HG03565 (cell line): ENCODE measurements at regions not wholly inside any gene's neighbourhood (a gene's known extent, or its start where the extent isn't known, plus 50 kb on each side); places are given as distances from the start of the nearest gene placed in this dataset.
A peak's percentile ranks its signal among the peaks of the same experiment; 100 is the strongest.
"Not testable (repeated sequence)": the region's sequence is repeated elsewhere in the genome, so short reads cannot be mapped to it uniquely, and the experiment has no call there.

Experiments
- ATAC-seq: cut with Tn5 transposase; IDR thresholded peaks from one replicate; pipeline ENCODE4 v1.9.1; 2021; ENCODE audit warnings: mild to moderate bottlenecking, moderate library complexity; ENCODE audit not compliant: unreplicated experiment

DNA sequence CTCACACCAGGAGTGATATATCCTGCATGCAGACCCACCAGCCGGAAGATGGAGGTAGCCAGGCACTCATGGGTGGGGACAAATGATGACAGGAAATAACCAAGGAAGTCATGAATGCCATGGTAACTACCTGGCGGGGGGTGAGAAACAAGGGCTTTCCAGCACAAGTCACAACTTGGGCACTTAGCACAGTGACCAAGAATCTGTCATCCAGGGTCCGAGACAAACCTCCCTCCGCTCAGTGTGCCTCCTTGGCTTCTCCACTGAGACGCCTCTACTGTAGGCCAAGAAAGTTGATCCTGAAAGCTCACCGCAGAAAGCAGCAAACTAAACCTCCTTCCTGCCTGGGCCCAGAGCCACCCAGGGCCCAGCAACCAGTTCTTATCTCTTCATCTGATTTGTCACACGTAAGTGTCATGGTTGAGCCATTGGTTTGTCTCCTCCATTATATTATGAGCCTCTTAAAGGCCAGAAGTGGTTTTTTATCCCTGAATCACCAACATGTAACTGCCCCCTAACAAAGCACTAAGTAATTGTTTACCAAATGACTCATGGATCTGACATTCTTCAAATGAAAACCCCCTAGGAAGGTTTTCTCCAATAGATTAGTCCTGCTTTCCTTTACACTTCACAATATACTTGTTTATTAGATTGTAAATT lies 84.3 kb upstream of the TAB2 start:
- no peak for ATAC-seq

DNA sequence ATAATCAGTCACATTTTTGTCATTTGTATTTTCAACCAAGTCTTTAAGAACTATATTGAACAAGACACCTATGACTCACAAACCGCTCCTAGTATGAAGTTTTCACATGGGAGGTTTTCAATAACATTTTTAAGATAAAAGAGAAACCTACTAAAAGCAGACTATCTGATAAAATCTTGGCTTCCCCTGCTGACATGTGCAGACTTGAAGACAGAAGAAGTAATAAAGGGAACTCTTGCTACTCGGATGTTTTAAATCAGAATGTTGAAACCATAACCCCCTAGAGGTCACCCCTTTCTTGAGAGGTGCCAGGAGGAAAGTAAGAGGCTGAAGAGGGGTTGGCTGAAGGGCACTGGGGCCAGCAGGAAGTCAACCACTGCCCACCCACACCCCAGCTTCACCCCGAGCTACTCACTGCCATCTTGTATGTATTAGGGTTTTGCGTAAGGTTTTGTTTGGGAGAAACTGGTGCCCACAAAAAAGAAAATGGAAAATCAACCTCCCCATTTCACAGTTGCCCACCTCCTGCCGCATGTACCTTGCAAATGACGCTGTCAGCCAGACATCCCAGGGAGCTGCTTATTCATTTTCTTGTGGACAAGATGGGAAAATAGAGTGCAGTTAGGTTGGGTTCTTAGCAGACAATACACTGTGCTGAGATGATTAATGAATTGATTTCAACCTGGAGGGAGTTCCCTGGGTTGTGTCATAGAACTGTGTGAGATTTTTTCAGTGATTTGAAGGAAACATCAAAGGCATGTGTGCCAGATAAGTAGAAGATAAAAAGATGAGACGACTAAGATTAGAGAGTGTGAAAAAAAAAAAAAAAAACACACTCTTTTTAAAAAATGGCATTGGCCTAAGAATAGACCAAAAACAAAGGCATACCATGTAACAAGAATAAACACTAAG lies 83.2 kb upstream of the TAB2 start:
- ATAC-seq, result no peak

DNA sequence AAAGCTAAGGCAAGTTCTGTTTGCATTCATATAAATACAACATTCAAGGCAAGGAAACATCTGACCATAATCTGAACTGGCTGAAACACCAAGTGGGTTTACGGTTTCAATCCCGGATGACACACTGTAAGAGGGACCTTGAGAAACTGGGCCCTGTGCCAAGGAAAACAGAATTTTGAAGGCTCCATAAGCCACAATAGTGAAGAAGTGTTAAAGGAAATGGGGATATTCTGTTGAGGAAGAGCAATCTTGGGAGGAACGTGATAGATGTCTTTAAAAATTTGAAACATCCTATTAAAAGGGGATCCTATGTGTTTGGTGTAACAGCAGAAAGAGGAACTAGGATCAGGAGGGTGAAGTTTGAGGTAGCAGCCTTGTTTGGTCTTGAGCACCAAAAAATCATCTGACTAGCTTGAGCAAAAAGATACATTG lies 82.4 kb upstream of the TAB2 start:
- ATAC-seq, result peak; percentile 77

DNA sequence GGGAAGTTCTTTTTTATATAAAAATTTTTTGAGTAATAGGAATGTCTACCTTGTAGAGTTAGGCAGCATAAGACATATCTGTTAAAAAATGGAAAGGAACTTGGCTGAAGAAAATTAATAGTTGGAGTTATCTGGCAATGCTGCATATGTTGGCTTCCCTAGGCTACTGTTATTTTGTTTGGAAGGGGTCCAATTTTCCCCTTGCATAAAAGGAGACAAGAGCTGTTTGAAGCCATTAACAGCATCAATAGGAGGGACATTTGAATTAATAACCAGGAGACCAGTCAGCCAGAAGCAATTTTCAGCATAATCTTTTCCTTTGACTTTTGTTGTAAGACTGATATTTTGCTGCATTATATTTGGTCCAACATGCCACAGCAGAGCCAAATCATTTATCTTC lies 80.9 kb upstream of the TAB2 start:
- ATAC-seq, result no peak

DNA sequence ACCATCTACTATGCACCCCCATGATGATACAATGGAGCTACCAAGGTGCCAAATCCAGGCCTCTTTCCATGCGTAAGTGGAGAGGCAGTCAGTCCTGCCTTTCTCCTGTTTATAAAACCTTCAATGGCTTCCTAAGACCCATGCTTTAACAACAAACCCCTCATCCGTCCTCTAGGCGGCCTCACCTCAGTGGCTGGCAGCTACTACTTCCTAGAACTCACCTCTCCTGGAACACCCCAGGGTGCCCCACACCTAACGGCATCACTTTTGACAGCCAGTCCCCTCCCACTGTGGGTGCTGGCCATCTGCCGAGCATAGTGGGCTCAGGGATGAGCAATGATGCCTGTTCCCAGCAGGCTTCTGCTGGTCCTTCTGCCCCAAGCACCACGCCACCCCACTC lies 80.0 kb upstream of the TAB2 start:
- no peak for ATAC-seq

DNA sequence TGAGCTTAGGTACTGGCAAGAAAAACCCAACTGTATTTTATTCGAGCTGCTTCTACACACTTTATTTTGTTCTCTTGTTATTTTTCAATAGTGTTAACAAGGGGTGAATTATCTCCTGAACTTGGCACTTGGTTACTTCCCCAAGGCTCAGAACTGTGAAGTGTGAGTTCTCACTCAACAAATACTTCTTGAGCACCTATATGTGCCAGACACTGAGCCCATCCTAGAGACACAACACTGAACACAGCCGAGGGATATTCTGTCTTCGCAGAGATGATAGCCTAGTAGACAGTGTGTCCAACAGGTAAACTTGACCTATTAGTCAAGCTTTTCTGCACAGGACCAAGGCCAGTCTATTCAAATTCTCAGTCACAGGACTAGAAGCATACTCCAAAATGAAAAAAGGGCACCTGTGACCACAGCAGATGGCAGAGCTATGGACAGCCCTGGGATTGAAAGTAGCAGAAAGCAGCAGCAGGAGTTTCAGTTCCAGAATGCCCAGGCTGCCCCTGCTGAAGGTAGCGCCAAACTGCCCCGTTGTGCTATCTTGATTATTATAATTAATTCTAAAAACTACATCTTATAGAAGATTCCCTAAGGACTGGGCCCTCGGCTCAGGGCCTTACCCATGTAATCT lies 77.8 kb upstream of the TAB2 start:
- no peak for ATAC-seq

DNA sequence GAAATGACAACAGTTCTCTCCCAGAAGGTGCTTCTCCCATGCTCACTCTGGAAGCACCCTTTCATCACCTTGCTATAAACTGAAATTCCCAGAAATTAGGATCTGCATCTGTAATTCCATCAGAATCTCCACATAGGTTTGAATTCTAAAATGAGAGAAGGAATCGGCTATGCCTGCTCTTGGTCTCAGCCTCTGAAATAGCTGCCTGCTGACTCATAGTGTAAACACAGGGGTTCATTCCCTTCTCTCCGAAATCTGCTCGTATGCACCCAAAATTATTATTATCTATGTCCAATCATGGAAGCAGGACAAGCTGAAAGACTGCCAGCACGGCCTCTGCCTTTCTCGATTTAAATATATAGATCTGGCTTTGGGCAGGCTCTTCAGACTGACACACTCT lies 74.6 kb upstream of the TAB2 start:
- ATAC-seq, result no peak

DNA sequence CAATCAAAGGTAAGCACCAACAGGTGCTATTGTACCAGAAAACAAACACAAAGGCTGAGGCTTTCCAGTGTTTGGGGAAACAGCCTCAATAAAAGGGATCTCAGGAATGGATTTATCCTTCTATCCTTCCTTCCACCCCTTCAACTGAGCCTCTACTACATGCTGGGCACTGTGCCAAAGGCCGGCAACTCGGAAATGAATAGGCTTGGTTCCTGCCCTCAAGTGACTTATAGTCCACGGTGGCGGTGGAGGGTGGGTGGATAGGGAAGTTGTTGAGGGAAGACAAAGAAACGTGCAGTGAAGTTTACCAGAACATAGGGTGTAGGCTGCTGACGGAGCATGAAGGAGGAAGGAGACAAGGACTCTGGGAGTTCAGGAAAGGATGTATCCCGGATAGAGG lies 73.4 kb upstream of the TAB2 start:
- no peak for ATAC-seq

DNA sequence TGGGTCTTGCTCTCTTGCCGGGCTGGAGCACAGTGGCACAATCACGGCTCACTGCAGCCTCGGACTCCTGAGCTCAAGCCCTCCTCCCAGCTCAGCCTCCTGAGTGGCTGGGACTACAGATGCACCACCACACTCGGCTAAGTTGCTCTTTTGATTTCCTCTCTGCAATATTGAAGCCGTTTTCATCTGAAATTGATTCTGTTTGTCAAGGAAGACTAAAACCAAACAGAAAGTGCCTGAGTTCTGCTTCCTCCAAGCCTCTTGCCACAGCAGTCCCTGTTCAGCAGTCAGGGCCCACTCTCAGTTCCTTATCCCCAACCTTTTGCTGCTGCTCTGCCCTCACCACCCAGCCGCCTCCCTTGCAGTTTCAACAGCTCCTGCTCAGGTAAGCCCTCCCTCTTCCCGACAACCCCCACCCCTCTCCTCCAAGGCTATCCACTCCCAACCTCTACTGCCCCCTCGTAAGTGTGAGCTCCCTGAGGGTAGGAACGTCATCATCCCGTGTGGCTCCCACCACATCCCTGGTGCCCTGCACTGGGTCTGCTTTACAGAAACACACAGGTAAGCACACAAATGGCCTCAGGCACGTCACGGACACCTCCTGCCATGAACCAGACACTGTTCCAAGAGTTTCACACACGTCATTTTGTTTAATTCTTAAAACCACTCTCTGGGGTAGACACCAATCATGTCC lies 70.7 kb upstream of the TAB2 start:
- ATAC-seq, result peak; percentile 79

DNA sequence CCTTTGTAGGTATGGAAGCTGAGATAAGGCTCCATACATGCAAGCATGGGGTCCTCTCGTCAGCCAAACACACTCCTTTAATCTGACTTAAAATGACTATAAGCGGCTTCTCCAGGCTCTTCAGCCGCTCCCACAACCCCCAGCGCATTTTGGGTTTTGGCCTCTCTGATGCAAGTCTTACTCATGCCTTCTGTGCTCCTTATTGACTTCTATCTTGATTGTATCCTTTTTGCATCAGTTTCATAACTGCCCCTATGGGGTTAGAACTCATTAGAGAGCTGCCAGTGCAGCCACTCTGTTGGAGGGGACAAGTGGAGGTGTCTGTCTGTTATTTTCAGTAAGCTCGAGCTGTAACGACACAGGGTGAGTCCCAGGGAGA lies 70.1 kb upstream of the TAB2 start:
- ATAC-seq, result no peak

DNA sequence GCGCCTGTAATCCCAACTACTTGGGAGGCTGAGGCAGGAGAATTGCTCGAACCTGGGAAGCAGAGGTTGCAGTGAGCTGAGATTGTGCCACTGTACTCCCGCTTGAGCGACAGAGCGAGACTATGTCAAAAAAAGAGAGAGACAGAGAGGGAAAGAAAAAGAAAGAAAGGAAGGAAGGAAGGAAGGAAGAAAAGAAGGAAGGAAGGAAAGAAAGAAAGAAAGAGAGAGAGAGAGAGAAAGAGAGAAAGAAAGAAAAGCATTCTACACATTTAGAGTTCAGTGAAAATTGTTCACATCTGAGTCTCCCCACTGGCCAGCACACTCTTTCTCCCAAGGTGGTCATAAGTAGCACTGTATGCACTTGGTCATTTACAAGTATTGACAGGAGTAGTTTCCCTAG lies 69.2 kb upstream of the TAB2 start:
- not testable (repeated sequence) for ATAC-seq

DNA sequence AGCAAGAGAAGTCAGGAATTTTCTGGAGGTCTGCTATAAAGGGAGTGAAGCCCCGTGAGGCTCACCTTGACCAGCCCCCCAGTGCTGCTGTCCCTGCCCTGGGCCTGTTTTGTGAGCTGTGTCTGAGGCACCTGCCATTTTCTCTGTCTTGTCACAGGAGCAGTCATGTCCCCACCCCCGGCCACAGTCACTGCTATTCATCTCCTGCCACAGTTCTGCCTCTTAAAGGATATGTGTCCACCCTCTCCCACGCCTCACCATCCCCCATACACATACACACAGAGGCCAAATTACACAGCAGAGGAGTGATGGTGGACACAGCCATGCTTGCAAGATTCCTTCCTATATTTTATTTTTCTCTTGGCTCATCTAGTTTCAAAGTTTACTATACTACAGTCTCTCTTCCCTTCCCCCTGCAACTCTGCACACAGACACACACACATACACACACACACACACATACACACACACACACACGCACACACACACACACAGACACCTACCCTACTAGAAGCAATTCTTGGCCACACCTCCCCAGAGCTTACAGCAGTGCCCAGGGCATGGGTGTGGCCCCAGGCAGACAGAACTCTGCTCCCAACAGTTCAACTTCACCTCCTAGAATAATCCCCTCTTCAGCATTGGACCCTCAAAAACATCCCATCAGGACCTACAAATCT lies 68.7 kb upstream of the TAB2 start:
- ATAC-seq, result no peak

DNA sequence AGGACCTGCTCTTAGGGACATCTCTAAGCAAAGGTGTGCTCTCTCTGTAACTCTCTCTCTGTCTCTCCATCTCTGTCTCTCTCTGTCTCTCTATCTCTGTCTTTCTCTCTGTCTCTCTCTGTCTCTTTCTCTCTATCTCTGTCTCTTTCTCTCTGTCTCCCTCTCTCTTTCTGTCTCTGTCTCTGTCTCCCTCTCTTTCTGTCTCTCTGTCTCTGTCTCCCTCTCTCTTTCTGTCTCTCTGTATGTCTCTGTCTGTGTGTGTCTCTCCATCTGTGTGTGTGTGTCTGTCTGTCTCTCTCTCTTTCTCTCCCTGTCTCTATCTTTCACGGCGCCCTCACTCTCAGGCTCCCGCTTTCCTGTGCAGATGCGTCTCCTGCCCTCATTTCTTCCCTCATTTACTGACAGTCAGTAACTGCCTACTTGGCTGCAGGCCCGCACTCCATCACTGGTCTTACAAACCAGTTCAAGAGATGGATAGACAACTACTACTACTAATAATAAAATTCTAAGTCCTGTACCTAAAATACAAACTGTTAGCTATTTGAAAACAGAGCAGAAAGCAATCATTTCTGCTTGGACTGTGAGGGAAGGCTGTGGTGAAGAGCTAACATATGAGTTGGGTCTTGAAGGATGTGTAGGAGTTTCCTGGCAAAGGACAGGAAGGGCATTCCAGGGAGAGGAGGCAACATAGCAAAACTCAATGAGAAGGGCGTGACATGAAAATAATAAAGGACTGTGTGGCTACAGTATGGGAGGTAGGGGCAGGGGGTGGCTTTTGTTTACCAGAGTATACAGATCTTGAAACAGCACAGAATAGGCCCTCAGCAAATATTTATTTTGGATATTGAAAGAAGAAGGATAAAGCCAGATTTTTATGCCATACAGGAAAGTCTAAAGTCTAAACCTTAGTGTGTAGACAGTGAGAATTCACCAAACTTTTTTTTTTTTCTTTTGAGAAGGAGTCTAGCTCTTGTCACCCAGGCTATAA lies 67.8 kb upstream of the TAB2 start:
- ATAC-seq, result no peak

DNA sequence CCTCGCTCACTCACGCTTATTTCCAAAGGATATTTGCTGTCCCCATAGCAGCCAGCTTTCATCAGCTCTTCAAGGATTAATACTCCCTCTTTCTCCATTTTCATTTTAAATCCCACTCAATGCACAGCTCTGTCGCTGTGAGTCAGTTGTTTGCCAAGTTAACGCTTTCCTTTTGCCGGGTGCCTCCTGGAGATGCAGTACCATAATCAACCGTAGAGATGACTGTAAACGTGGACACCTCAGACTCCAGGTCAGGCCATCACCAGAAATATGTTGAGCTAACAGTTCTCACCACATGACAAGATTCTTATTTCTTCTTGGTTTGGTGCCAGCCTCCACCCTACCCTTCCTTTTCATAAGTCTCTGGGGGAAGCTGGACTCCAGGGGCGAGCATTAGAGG lies 66.6 kb upstream of the TAB2 start:
- no peak for ATAC-seq

DNA sequence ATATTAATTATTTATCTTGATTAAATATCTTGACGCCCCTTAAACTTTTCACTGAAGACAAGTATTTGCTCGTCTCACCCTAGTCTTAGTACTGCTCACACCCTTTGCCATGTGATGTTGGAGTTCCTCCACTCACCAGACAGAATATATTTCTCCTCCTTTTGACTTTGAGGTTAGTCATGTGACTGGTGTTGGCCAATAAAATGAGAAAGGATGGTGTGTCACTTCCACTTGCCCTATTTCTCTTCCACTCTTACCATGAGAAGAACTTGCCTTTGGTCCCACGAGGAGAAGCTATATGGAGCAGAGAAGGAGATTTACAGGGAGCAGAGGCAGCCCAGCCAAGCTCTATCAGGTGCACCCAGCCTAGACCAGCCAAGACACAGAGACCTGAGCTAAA lies 64.9 kb upstream of the TAB2 start:
- ATAC-seq, result no peak

DNA sequence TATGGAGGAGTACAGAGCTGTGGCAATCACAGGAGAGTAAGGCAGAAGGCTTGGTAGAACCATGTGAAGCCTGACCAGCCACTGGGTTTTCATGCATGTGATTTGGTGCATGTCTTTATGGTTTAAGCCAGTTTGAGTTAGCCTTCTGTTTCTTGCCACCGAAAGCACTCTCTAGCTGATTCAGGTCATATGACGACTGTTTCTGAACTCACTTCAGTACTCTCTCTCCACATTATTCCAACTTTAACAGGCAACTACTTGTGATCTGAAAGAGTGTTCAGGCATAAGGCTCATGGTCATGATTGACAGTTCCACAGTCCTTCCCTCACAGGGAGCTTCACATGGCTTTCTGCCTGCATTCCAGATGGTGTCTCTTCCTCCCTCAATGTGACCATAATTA lies 63.3 kb upstream of the TAB2 start:
- no peak for ATAC-seq

DNA sequence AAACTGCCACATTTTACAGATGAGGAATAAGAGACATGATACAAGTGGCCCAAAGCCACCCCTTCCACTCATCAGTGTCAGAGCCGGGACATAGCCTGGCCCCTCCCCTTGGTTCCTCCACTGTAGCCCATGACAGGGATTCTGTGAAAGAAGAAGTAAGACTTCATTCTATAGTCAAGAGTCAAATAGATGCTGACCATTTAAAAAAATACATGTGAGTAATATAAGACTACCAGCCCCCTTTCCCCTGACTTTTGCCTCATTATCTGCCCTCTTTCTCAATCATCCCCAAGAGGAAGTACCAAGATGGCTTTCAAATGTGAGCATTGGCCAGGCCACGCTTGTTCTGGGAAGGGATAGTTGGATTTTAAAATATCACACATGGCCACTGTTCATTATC lies 57.8 kb upstream of the TAB2 start:
- no peak for ATAC-seq

DNA sequence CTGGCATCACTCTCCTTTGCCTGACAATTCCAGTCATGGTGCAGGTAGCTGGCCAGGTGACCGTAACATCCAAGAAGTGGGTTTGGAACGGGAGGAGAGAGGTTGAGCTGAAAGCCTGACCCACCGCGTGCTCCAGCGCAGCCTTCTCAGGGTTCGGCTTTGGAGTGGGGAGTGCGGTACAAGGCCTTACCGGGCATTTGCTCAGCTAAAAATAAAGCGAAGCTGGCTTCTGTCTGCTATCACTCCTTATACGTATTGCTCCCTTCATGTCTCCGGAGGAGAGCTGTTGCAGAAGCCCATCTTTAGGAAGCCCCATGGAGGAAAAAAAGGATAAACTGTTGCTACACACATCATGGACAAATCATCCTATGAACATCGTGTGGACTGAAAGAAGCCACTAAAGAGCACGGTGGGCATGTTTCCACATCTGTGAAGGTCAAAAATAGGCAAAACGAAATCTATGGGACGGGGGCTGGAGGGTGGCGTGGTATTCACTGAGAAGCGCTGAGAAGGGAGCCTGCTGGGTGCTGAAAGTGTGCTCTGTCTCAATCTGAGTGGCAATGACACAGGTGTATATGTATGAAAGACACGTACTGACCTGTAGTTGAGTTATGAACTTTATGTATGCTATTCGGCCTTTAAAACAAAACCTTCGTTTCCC lies 57.2 kb upstream of the TAB2 start:
- ATAC-seq, result no peak

DNA sequence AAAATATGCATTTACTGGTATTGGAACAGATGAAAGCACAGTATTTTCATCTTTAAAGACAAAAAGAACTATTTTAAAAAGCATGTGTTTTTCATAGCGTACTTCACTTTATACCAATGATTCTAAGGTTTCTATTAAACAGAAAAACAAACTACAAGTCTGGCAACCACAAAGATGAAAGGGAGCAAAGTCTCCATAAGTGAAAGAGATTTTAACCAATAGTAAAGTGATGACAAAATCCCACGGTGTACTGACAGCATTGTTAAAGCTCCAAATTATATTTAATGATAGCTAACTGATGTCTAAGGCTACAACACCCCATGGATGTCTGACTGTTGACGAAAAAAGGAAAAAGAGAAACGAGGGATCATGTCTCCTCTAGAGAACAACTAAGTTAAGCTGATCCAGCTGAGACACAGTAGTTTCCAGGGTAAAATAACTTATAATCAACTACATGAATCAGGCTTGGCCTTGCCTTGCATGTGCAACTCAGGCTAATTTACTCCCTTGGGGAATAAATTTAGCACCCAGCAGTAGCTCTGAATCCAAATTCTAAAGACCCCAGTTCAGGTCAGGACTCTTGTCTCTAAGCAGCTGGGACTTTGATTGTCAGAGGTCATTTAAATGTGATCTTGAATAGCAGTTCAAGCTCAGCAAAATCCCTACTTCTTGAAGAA lies 56.0 kb upstream of the TAB2 start:
- ATAC-seq, result no peak
